ENCODE measurements at regions not wholly inside any gene's neighbourhood (a gene's known extent, or its start where the extent isn't known, plus 50 kb on each side); places are given as distances from the start of the nearest gene placed in this dataset.

- TF ChIP-seq, protein P1, sequence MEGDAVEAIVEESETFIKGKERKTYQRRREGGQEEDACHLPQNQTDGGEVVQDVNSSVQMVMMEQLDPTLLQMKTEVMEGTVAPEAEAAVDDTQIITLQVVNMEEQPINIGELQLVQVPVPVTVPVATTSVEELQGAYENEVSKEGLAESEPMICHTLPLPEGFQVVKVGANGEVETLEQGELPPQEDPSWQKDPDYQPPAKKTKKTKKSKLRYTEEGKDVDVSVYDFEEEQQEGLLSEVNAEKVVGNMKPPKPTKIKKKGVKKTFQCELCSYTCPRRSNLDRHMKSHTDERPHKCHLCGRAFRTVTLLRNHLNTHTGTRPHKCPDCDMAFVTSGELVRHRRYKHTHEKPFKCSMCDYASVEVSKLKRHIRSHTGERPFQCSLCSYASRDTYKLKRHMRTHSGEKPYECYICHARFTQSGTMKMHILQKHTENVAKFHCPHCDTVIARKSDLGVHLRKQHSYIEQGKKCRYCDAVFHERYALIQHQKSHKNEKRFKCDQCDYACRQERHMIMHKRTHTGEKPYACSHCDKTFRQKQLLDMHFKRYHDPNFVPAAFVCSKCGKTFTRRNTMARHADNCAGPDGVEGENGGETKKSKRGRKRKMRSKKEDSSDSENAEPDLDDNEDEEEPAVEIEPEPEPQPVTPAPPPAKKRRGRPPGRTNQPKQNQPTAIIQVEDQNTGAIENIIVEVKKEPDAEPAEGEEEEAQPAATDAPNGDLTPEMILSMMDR (IDR thresholded peaks at IDR 0.05): no peak
- TF ChIP-seq POLR2AphosphoS5 (IDR thresholded peaks at IDR 0.05): no peak
Measured at GRCh38 chr6:92566632-92567031, 852.7 kb downstream of the EPHA7 start.

Data from breast epithelium (tissue), 3 donors.